H1 (cell line): ENCODE measurements at regions not wholly inside any gene's neighbourhood (a gene's known extent, or its start where the extent isn't known, plus 50 kb on each side); places are given as distances from the start of the nearest gene placed in this dataset.

Experiments used
- CHD7 ChIP-seq: fragments of 300-600 bp; sonication (generic); IDR thresholded peaks from 2 replicates; pipeline ENCODE4 v1.7.1; 2012; ENCODE audit warnings: low read length, moderate library complexity, mild to moderate bottlenecking, inconsistent platforms; ENCODE audit not compliant: insufficient replicate concordance
- CTCF ChIP-seq, 3 experiments: IDR thresholded peaks; 1 replicate in 2 of 3; 2 replicates in 1 of 3; pipeline versions ENCODE4 v1.5.1 to v1.6.1; 2011; ENCODE audit warnings: low read length in 3 of 3, mild to moderate bottlenecking in 3 of 3, inconsistent platforms in 2 of 3, low read depth in 1 of 3, moderate library complexity in 1 of 3; ENCODE audit not compliant: insufficient read depth in 1 of 3; ENCODE audit errors: control extremely low read depth in 1 of 3
- EZH2 ChIP-seq: fragments of 200-600 bp; sonication (generic); IDR thresholded peaks from 2 replicates; pipeline ENCODE4 v1.7.1; 2012; ENCODE audit warnings: low read depth, mild to moderate bottlenecking, moderate library complexity, low read length, inconsistent platforms; ENCODE audit not compliant: severe bottlenecking
- HDAC2 ChIP-seq, 2 experiments: fragments of 300-600 bp in 1 of 2; sonication (generic) in 1 of 2; IDR thresholded peaks; 2 replicates each; pipeline ENCODE4 v1.6.1; 2011 to 2012; ENCODE audit warnings: low read depth in 2 of 2, low read length in 2 of 2, mild to moderate bottlenecking in 2 of 2, moderate library complexity in 2 of 2, borderline replicate concordance in 1 of 2, inconsistent platforms in 1 of 2
- POLR2AphosphoS5 ChIP-seq: IDR thresholded peaks from 2 replicates; pipeline ENCODE4 v1.6.1; 2011; ENCODE audit warnings: low read depth, low read length
- RFX5 ChIP-seq: IDR thresholded peaks from 2 replicates; pipeline ENCODE4 v1.6.1; 2011; ENCODE audit warnings: low read depth, low read length, improper control_type of control experiment, borderline replicate concordance
- ZNF274 ChIP-seq: IDR thresholded peaks from 2 replicates; pipeline ENCODE4 v1.7.0; 2012; ENCODE audit warnings: low read length, borderline replicate concordance; ENCODE audit errors: extremely low read depth

DNA sequence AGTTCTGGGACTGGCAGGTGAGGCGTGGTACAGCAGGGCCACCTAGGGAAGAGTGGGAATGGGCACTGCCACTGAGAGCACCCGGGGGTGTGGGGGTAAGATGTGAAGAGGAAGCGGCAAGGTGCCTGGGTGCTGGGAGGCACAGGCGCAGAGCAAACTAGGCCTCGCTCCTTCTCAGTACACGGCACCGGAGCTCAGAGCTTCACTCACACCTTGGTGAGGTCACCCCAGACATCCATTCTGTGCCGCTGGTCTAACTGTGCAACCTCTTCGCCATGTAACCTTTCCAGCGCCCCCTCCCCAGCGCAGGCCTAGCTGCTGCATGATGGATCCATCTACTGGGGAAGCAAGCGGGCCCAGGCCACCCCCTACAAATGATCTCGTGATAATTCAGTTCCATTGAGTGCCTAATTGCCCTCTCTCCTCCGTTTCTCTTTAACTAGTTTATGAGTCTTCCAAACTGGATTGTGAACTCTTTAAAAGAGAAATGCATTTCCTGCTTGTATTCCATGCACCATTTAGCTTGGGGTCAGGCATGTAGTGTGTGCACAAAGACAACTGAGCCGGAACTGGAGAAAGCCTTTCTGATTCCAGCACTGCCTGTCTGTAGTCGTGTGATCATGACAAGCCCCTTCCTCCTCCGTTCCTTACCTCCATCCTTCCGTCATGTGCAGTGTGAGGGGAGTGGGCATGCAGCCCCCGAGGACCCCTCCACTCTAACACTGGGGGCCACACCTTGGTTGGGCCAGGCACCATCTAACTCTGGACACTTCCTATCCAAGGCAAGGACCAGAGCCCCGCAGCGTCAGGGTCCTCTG is 1475.2 kb downstream of the TBC1D22A start (continued):
- TF ChIP-seq CHD7: no peak
- TF ChIP-seq RFX5: no peak
- no peak for TF ChIP-seq CTCF (IDR thresholded peaks at IDR 0.05; ENCODE audit: control extremely low read depth in 1 of 3, insufficient read depth in 1 of 3, low read depth in 1 of 3, low read length in 3 of 3)
- no peak for TF ChIP-seq POLR2AphosphoS5
- no peak for TF ChIP-seq ZNF274
- no peak for TF ChIP-seq EZH2
- TF ChIP-seq HDAC2 (IDR thresholded peaks at IDR 0.05; ENCODE audit: borderline replicate concordance in 1 of 2, low read depth in 2 of 2, low read length in 2 of 2): no peak
